ENCODE measurements at regions not wholly inside any gene's neighbourhood (a gene's known extent, or its start where the extent isn't known, plus 50 kb on each side); places are given as distances from the start of the nearest gene placed in this dataset.
"Not testable (repeated sequence)": the region's sequence is repeated elsewhere in the genome, so short reads cannot be mapped to it uniquely, and the experiment has no call there.

DNA sequence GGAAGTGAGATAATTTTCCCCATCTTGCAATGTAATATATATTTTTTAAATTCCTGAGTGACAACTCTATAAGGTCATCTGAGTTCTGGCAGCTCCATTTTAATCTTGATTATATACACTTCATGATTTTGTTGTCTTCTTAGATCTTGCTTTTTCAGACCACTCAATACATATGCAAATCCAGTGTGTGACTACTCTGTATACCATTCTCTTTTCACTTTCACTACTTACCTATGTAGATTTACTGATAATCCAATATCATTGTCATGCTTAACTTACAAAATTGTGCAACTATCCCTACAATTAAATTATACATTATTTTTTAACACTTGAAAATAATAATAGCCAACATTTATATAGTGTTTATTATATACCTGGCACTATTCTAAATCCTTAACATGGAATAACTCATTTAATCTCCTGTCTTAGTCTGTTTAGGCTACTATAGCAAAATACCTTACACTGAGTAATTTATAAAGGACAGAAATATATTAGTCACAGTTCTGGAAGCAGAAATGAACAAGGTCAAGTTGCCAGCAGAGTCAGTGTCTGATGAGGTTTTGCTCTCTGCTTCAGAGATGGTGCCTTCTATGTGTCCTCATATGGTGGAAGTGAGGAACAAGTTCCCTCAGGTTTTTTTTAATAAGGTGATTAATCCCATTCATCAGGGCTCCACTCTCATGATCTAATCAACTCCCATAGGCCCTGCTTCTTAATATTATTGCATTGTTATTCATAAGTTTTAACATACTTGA is 338.5 kb downstream of the TUSC7 start:
- no peak for DNase-seq (ENCODE audit: low read depth)
- H3K4me3 ChIP-seq (ENCODE audit: low read depth, low read length), result no peak overlapping the region
- TF ChIP-seq, protein P1, sequence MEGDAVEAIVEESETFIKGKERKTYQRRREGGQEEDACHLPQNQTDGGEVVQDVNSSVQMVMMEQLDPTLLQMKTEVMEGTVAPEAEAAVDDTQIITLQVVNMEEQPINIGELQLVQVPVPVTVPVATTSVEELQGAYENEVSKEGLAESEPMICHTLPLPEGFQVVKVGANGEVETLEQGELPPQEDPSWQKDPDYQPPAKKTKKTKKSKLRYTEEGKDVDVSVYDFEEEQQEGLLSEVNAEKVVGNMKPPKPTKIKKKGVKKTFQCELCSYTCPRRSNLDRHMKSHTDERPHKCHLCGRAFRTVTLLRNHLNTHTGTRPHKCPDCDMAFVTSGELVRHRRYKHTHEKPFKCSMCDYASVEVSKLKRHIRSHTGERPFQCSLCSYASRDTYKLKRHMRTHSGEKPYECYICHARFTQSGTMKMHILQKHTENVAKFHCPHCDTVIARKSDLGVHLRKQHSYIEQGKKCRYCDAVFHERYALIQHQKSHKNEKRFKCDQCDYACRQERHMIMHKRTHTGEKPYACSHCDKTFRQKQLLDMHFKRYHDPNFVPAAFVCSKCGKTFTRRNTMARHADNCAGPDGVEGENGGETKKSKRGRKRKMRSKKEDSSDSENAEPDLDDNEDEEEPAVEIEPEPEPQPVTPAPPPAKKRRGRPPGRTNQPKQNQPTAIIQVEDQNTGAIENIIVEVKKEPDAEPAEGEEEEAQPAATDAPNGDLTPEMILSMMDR (conservative IDR thresholded peaks at IDR 0.05; ENCODE audit: low read depth, low read length), result no peak

DNA sequence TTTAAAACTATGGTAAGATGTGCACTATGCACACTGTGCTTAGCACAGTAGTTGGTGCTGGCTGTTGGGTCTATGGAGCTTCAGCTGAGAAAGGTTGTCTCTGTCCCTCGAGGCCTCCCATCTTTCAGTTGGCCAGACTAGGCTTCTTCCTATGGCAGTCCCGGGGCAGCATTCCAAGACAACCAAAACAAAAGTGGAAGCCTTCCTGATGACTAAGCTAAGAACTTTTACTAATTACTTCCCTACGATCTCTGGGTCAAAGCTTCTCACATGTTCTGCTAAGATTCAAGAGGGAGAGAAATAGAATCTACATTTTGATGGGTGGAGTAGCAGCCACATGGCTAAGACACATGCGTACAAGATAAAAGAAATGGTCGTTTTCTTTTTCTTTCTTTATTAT is 342.8 kb downstream of the TUSC7 start:
- peak; percentile 26 for DNase-seq (ENCODE audit: low read depth)
- no peak overlapping the region for H3K4me3 ChIP-seq (ENCODE audit: low read depth, low read length)
- TF ChIP-seq, protein P1 (conservative IDR thresholded peaks at IDR 0.05; ENCODE audit: low read depth, low read length), result no peak

DNA sequence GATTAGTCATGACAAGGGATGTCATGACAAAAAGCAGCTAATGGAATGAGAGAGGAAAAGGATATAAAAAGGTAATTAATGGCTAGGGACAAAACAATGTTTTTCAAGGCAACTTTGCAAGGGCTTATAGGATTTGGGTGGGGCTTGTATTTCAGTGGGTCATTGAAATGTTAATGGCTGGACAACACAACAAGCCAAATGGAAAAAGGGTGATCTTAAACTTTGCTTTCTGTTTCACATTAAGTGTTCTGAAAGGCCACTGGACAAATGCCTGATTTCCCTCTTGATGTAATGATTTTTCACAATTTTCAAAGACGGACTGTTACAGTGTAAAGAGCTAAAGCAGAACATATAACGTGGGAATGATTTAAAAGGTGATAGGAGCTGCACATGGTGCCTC is 345.0 kb downstream of the TUSC7 start:
- TF ChIP-seq, protein P1 (conservative IDR thresholded peaks at IDR 0.05; ENCODE audit: low read depth, low read length), result no peak
- no peak overlapping the region for H3K4me3 ChIP-seq (ENCODE audit: low read depth, low read length)
- DNase-seq (ENCODE audit: low read depth), result no peak

DNA sequence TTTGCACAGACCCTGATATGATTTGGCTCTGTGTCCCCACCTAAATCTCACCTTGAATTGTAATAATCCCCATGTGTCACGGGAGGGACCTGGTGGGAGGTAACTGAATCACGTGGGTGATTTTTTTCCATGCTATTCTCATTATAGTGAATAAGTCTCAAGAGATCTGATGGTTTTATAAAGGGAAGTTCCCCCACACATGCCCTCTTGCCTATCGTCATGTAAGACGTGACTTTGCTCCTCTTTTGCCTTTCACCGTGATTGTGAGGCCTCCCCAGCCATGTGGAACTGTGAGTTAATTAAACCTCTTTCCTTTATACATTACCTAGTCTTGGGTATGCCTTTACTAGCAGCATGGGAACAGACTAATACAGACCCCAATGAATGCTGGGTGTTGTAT is 347.4 kb downstream of the TUSC7 start:
- not testable (repeated sequence) for H3K4me3 ChIP-seq (ENCODE audit: low read depth, low read length); DNase-seq (ENCODE audit: low read depth)

DNA sequence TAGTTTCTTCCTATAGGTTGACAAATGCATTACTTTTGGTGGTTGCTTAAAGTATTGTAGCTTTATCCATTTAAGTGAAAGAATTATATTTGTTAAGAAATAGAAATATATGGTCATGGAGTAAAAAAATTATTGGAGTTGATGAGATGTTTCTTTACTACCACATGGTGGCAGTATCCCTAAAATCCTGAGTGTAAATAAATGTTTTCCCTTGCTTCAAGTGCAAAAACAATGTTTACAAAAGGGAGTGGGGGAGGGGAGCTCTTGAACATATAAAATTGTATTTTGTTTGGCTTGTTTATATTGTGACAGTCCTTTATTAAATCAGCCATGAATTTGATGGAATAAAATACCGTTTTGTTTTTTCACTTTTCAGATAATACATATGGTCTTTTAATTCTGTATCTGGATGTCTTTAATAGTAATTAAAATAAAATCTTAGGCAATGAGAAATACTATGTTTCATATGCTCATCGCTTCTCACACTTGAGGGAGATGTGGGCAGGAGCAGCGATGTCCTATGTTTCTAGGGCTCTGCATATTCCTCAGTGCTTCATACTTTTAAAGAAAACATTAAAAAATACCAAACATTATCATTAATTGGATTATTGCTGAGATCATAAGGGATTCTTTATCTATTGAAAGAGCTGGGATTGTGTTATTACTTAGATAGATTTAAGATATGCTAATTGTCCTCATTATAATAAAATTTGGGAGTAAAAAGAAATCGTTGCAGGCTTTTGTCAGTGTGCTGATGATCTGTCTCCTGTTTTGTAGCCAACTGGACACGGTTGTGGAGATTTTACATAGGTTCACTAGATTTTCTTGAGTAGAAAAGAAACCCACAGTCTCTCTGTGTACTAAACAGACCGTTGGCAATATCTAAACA is 349.7 kb downstream of the TUSC7 start:
- TF ChIP-seq, protein P1 (conservative IDR thresholded peaks at IDR 0.05; ENCODE audit: low read depth, low read length), result peak; percentile 57
- no peak overlapping the region for H3K4me3 ChIP-seq (ENCODE audit: low read depth, low read length)
- DNase-seq (ENCODE audit: low read depth), result peak; percentile 41

DNA sequence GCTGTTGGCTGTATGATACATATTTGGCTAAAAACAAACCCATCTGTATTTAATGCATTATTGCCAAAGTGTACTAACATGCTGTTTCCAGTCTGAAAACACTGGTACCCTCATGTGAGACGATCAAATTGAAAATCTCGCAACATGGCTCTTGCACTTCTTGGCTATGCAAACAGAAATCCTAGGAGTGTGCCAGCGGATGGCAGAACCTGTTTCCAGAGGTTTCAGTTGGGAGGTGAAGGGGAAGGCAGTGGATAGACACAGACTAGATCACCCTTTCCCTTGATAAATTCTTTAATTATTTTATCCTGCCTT is 350.3 kb downstream of the TUSC7 start:
- no peak for DNase-seq (ENCODE audit: low read depth)
- H3K4me3 ChIP-seq (ENCODE audit: low read depth, low read length), result no peak overlapping the region
- TF ChIP-seq, protein P1 (conservative IDR thresholded peaks at IDR 0.05; ENCODE audit: low read depth, low read length), result no peak

DNA sequence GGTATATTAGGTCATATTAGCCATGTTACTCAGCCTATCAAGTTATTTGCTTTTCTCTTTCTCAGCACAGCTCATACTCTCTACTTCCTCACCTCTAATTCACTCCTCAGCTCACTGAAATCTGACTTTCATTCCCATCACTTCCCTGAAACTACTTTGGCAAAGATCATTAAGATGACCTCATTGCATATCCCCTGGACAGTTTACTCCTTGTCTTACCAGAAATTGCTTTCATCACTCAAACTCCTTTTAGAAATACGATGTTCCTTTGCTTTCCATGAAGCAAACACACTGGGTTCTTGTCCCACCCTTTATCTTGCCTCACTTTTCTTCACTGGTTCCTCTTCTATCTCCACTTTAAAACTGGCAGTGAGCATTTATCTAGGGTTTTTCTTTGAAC is 354.4 kb downstream of the TUSC7 start:
- TF ChIP-seq, protein P1 (conservative IDR thresholded peaks at IDR 0.05; ENCODE audit: low read depth, low read length), result no peak
- peak; percentile 25 for DNase-seq (ENCODE audit: low read depth)
- H3K4me3 ChIP-seq (ENCODE audit: low read depth, low read length), result no peak overlapping the region

Measured in choroid plexus epithelial cell (primary cell).